Uterus (tissue), 2 donors: ENCODE measurements at regions not wholly inside any gene's neighbourhood (a gene's known extent, or its start where the extent isn't known, plus 50 kb on each side); places are given as distances from the start of the nearest gene placed in this dataset.

Source experiments
- CTCF ChIP-seq, 4 experiments: fragments of 200-600 bp in 2 of 4; fragments of 450-650 bp in 2 of 4; sonication (generic) in 2 of 4; IDR thresholded peaks; one replicate each; pipeline ENCODE4 v1.5.1; 2016 to 2019; ENCODE audit warnings: antibody characterized with exemption in 4 of 4, mild to moderate bottlenecking in 2 of 4, moderate library complexity in 1 of 4
- POLR2A ChIP-seq, 2 donors: fragments of 450-650 bp; IDR thresholded peaks; one replicate each; pipeline ENCODE4 v1.6.1; 2016; ENCODE audit warnings: antibody characterized with exemption in 2 of 2, mild to moderate bottlenecking in 1 of 2, moderate library complexity in 1 of 2

DNA sequence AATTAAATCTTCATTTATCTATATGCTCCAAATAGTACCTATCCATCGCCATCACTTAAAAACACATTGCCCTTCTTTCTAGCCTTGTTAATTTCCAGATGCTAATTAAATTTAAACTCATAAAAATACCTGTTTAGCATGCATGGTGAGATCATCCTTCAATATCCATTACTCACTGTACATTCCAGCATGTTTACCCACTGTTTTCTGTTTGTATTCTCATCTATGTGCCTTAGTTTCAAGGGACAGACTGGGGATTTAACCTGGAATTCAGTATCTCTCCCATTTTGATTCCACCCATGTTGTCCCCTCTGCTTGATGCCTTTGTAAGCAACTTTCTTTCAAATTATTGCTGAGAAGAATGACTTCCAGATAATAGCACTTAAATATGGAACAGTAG is 208.0 kb downstream of the SPTSSA start:
- TF ChIP-seq CTCF (IDR thresholded peaks at IDR 0.05) (no peak), POLR2A (IDR thresholded peaks at IDR 0.05) (no peak)
